Ovary (tissue), 7 donors: ENCODE measurements at regions not wholly inside any gene's neighbourhood (a gene's known extent, or its start where the extent isn't known, plus 50 kb on each side); places are given as distances from the start of the nearest gene placed in this dataset.

ENCODE experiments used
- DNase-seq, 5 donors: peaks; one replicate each; pipeline ENCODE4 v3.0.0-alpha.2; 2019 to 2020
- H3K27ac ChIP-seq, 2 donors: fragments of 200-600 bp; one replicate each; pipeline versions ENCODE4 v1.5.1 to v1.8.0; 2019 to 2022
- H3K27me3 ChIP-seq: fragments of 200-600 bp; one replicate; pipeline ENCODE4 v1.8.0; 2022
- H3K36me3 ChIP-seq: fragments of 200-600 bp; sonication (generic); one replicate; pipeline ENCODE4 v1.5.1; 2019
- H3K4me1 ChIP-seq: one replicate; pipeline ENCODE4 v1.8.1; 2013; ENCODE audit warnings: mild to moderate bottlenecking, moderate library complexity; ENCODE audit not compliant: insufficient read depth
- H3K4me3 ChIP-seq: fragments of 200-600 bp; sonication (generic); one replicate; pipeline ENCODE4 v1.5.1; 2017
- H3K9me3 ChIP-seq, 2 donors: fragments of 200-600 bp in 1 of 2; sonication (generic) in 1 of 2; one replicate each; pipeline versions ENCODE4 v1.5.1 to v1.8.1; 2013 to 2019; ENCODE audit warnings: mild to moderate bottlenecking in 1 of 2, moderate library complexity in 1 of 2
- CTCF ChIP-seq, 3 donors: fragments of 450-650 bp in 2 of 3; fragments of 200-600 bp in 1 of 3; IDR thresholded peaks; one replicate each; pipeline versions ENCODE4 v1.5.1 to v1.8.0; 2016 to 2022; ENCODE audit warnings: antibody characterized with exemption in 3 of 3, mild to moderate bottlenecking in 1 of 3
- EP300 ChIP-seq: sonication (generic); formaldehyde crosslinking; IDR thresholded peaks from one replicate; pipeline ENCODE4 v1.6.1; 2017; ENCODE audit warnings: antibody characterized with exemption
- POLR2A ChIP-seq: fragments of 450-650 bp; IDR thresholded peaks from one replicate; pipeline ENCODE4 v1.6.1; 2017; ENCODE audit warnings: antibody characterized with exemption, mild to moderate bottlenecking, moderate library complexity
- WGBS, 3 donors: extraction: QIAGEN DNeasy Blood & Tissue Kit in 1 of 3; methylation state at CpG; one replicate each; pipeline versions ENCODE4 v1.1.5 to v1.1.7; 2013 to 2017; 5-methylcytosine and 5-hydroxymethylcytosine counted together
- intact Hi-C, 4 donors: fragments of 100-400 bp; cut with DNase I; formaldehyde crosslinking; loops; one replicate each; pipeline versions ENCODE4 v1.11.0 to v1.15.1; 2022 to 2023
- donor health status: DM: no; HTN: no; CAD: no; lungs with moderate emphysema.
- donor health status: DM: no; HTN: no; CAD: no.
- donor health status: Bipolar disorder and iron deficiency.
- donor health status: DM: no; HTN: no; CAD: no.
- donor health status: DM: yes; HTN: yes; CAD: no.

GRCh38 chr17:79224476-79224875 is 149.9 kb downstream of the ENGASE start:
- Histone ChIP-seq H3K27me3 (no peaks in the 10 kb centered on the region), H3K4me1 (no peaks in the 10 kb centered on the region), H3K36me3 (no peaks in the 10 kb centered on the region), H3K4me3 (no peak overlapping the region), H3K9me3 (no peaks in the 10 kb centered on the region), H3K27ac (no peak overlapping the region)
- no peak for DNase-seq
- intact Hi-C loops: no loop called here
- TF ChIP-seq CTCF (IDR thresholded peaks at IDR 0.05) (no peak), POLR2A (no peak), EP300 (no peak)
- 51 to 65% (median 65%) methylated on average over 4 of the region's 4 CpGs for WGBS, 3 donors

- no peaks in the 10 kb centered on the region for H3K36me3 ChIP-seq
- H3K27me3 ChIP-seq: no peaks in the 10 kb centered on the region
- H3K9me3 ChIP-seq: no peaks in the 10 kb centered on the region
- H3K4me3 ChIP-seq: no peak overlapping the region
- H3K4me1 ChIP-seq: no peaks in the 10 kb centered on the region
- no peak for TF ChIP-seq EP300
- no peak for TF ChIP-seq POLR2A
- no peak for TF ChIP-seq CTCF (IDR thresholded peaks at IDR 0.05)
- intact Hi-C loops: no loop called here
- 39 to 58% (median 54%) methylated on average over 8 of the region's 8 CpGs for WGBS, 3 donors
- no peak for DNase-seq
- H3K27ac ChIP-seq: no peak overlapping the region
These were observed 149.3 kb downstream of the ENGASE start for GRCh38 chr17:79223953-79224352.

GRCh38 chr17:79223471-79223870 is 148.8 kb downstream of the ENGASE start:
- no peak for TF ChIP-seq POLR2A
- TF ChIP-seq CTCF (IDR thresholded peaks at IDR 0.05): no peak
- intact Hi-C loops: no loop called here
- Histone ChIP-seq H3K4me3 (no peak overlapping the region), H3K4me1 (no peaks in the 10 kb centered on the region), H3K27me3 (no peaks in the 10 kb centered on the region), H3K27ac (no peak overlapping the region), H3K9me3 (no peaks in the 10 kb centered on the region), H3K36me3 (no peaks in the 10 kb centered on the region)
- WGBS, 3 donors: 17 to 23% (median 22%) methylated on average over 9 of the region's 9 CpGs
- DNase-seq: no peak

- no peaks in the 10 kb centered on the region for H3K9me3 ChIP-seq
- no peak for DNase-seq
- WGBS, 3 donors: 54 to 70% (median 69%) methylated on average over 8 of the region's 8 CpGs
- TF ChIP-seq EP300 (no peak), POLR2A (no peak), CTCF (IDR thresholded peaks at IDR 0.05) (no peak)
- no peak overlapping the region for H3K27ac ChIP-seq
- intact Hi-C loops: no loop called here
- no peaks in the 10 kb centered on the region for H3K4me1 ChIP-seq
- H3K36me3 ChIP-seq: no peaks in the 10 kb centered on the region
- H3K27me3 ChIP-seq: no peaks in the 10 kb centered on the region
- no peak overlapping the region for H3K4me3 ChIP-seq
These were observed 147.0 kb downstream of the ENGASE start for GRCh38 chr17:79221597-79221996.

- no peaks in the 10 kb centered on the region for H3K9me3 ChIP-seq
- intact Hi-C loops: no loop called here
- TF ChIP-seq EP300: no peak
- no peak for TF ChIP-seq POLR2A
- no peaks in the 10 kb centered on the region for H3K36me3 ChIP-seq
- H3K27ac ChIP-seq: no peak overlapping the region
- no peak overlapping the region for H3K4me3 ChIP-seq
- DNase-seq: no peak
- no peaks in the 10 kb centered on the region for H3K4me1 ChIP-seq
- no peaks in the 10 kb centered on the region for H3K27me3 ChIP-seq
- WGBS, 3 donors: 20 to 23% (median 22%) methylated on average over 21 of the region's 21 CpGs
These were observed 146.2 kb downstream of the ENGASE start for GRCh38 chr17:79220713-79221291.
